ENCODE measurements at regions not wholly inside any gene's neighbourhood (a gene's known extent, or its start where the extent isn't known, plus 50 kb on each side); places are given as distances from the start of the nearest gene placed in this dataset.

- TF ChIP-seq EP300 (IDR thresholded peaks at IDR 0.05) (no peak), CTCF (IDR thresholded peaks at IDR 0.05) (no peak), POLR2AphosphoS5 (IDR thresholded peaks at IDR 0.05) (no peak), POLR2A (IDR thresholded peaks at IDR 0.05) (no peak)
Observed at GRCh38 chr10:121082984-121083383, 231.8 kb downstream of the WDR11 start.

Data from gastroesophageal sphincter (tissue), 3 donors.